22Rv1 (cell line): ENCODE measurements at regions not wholly inside any gene's neighbourhood (a gene's known extent, or its start where the extent isn't known, plus 50 kb on each side); places are given as distances from the start of the nearest gene placed in this dataset.

Experiments
- CTCF ChIP-seq: fragments of 450-650 bp; IDR thresholded peaks from 2 replicates; pipeline ENCODE4 v1.5.1; 2017; ENCODE audit warnings: mild to moderate bottlenecking
- ZFX ChIP-seq: fragments of 450-650 bp; IDR thresholded peaks from 2 replicates; pipeline ENCODE4 v1.6.1; 2017; ENCODE audit warnings: antibody characterized with exemption, borderline replicate concordance

DNA sequence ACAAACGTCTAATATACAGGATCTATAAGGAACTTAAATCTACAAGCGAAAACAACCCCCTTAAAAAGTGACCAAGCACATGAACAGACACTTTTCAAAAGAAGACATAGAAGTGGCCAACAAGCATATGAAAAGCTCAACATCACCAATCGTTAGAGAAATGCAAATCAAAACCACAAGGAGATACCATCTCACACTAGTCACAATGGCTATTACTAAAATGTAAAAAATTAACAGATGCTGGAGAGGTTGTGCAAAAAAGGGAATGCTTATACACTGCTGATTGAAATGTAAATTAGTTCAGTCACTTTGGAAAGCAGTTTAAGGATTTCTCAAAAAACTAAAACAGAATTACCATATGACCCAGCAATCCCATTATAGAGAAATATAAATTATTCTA, 1148.5 kb upstream of the FAM98A start:
- TF ChIP-seq CTCF: no peak
- TF ChIP-seq ZFX: no peak
